Right atrium auricular region (tissue), 2 donors: ENCODE measurements at regions not wholly inside any gene's neighbourhood (a gene's known extent, or its start where the extent isn't known, plus 50 kb on each side); places are given as distances from the start of the nearest gene placed in this dataset.

ENCODE experiments used
- DNase-seq: peaks from one replicate; pipeline ENCODE4 v3.0.0-alpha.2; 2019; ENCODE audit warnings: low spot score
- H3K27ac ChIP-seq, 2 donors: fragments of 200-600 bp; sonication (generic); 1 replicate in 1 of 2; 2 replicates in 1 of 2; pipeline ENCODE4 v1.5.1; 2016 to 2019
- H3K27me3 ChIP-seq, 2 donors: fragments of 200-600 bp; sonication (generic); one replicate each; pipeline versions ENCODE4 v1.5.1 to v1.6.0; 2017 to 2019
- H3K36me3 ChIP-seq: fragments of 200-600 bp; sonication (generic); one replicate; pipeline ENCODE4 v1.5.1; 2016
- H3K4me1 ChIP-seq, 2 donors: fragments of 200-600 bp; sonication (generic); one replicate each; pipeline versions ENCODE4 v1.5.1 to v1.6.0; 2017 to 2019
- H3K4me3 ChIP-seq, 2 donors: fragments of 200-600 bp; sonication (generic); 1 replicate in 1 of 2; 2 replicates in 1 of 2; pipeline ENCODE4 v1.5.1; 2017 to 2019; ENCODE audit warnings: mild to moderate bottlenecking in 1 of 2, moderate library complexity in 1 of 2
- H3K9me3 ChIP-seq, 2 donors: fragments of 200-600 bp; sonication (generic); one replicate each; pipeline ENCODE4 v1.5.1; 2019
- TF ChIP-seq, protein P1 (sequence below), 2 donors: fragments of 200-600 bp; sonication (generic); IDR thresholded peaks; one replicate each; pipeline ENCODE4 v1.5.1; 2019; ENCODE audit warnings: antibody characterized with exemption in 2 of 2

DNA sequence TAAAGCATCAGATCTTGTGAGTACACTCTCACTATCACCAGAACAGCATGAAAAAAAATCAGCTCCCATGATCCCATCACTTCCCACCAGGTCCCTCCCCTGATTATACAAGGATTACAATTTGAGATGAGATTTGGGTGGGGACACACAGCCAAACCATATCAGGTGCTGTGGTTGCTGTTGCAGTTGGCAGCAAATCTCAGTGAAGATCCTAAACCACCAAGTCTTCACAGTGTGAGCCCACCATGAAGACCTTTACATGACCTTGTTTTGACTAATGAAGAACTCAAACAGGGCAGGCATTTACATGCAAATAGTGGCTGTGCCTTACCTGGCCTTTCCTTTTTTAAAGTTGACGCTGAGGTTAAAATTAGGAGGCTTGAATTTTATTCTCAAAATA is 242.6 kb downstream of the ACTR3B start:
- Histone ChIP-seq H3K4me3 (no peak overlapping the region), H3K27me3 (no peaks in the 10 kb centered on the region), H3K27ac (no peak overlapping the region), H3K4me1 (no peaks in the 10 kb centered on the region), H3K9me3 (no peaks in the 10 kb centered on the region), H3K36me3 (no peaks in the 10 kb centered on the region)
- DNase-seq = no peak
- TF ChIP-seq, protein P1, sequence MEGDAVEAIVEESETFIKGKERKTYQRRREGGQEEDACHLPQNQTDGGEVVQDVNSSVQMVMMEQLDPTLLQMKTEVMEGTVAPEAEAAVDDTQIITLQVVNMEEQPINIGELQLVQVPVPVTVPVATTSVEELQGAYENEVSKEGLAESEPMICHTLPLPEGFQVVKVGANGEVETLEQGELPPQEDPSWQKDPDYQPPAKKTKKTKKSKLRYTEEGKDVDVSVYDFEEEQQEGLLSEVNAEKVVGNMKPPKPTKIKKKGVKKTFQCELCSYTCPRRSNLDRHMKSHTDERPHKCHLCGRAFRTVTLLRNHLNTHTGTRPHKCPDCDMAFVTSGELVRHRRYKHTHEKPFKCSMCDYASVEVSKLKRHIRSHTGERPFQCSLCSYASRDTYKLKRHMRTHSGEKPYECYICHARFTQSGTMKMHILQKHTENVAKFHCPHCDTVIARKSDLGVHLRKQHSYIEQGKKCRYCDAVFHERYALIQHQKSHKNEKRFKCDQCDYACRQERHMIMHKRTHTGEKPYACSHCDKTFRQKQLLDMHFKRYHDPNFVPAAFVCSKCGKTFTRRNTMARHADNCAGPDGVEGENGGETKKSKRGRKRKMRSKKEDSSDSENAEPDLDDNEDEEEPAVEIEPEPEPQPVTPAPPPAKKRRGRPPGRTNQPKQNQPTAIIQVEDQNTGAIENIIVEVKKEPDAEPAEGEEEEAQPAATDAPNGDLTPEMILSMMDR (IDR thresholded peaks at IDR 0.05) = no peak

DNA sequence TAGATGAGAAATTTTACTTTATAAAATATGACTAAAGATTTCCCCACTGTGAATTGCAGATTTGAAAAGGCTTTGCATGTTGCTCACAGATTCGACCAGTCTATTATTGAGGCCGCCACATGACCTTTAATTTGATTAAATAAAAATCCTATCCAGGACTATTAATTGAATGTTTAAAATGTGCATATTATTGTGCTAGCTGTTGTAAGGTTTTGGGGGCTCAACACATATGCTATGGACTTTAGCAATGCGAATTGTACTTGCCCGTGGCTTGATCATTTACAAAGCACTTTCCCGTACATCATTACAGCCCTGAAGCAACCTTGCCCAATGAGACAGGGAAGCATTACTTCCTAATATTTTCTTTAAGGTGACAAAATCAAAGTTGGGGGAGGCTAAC is 243.0 kb downstream of the ACTR3B start:
- H3K9me3 ChIP-seq = no peaks in the 10 kb centered on the region
- TF ChIP-seq, protein P1 (IDR thresholded peaks at IDR 0.05) = no peak
- H3K36me3 ChIP-seq = no peaks in the 10 kb centered on the region
- no peak for DNase-seq
- H3K27me3 ChIP-seq = no peaks in the 10 kb centered on the region
- no peak overlapping the region for H3K27ac ChIP-seq
- no peak overlapping the region for H3K4me3 ChIP-seq
- H3K4me1 ChIP-seq = no peaks in the 10 kb centered on the region

DNA sequence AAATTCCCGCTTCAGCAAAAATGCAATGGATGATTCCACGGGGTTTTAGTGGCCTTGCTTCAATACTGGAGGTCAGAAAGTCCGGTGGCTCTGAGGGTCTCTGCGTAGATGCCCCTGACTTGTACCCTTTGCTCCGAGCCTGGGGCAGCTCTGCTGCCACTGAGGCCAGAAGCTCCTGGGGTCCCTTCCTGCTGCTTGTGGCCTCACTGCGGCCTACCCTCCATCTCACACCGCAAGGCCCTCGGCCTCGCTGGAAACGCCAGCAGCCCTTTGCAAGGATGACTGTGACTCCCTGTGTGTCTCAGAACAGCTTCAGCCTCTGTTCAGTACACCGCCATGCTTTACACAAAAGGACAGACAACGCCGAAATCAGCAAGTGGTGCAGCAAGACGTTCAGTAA is 244.8 kb downstream of the ACTR3B start:
- H3K27ac ChIP-seq = no peak overlapping the region
- H3K9me3 ChIP-seq = no peaks in the 10 kb centered on the region
- H3K4me3 ChIP-seq = no peak overlapping the region
- H3K36me3 ChIP-seq = no peaks in the 10 kb centered on the region
- H3K4me1 ChIP-seq = no peaks in the 10 kb centered on the region
- TF ChIP-seq, protein P1 (IDR thresholded peaks at IDR 0.05) = no peak
- no peaks in the 10 kb centered on the region for H3K27me3 ChIP-seq
- DNase-seq = no peak

DNA sequence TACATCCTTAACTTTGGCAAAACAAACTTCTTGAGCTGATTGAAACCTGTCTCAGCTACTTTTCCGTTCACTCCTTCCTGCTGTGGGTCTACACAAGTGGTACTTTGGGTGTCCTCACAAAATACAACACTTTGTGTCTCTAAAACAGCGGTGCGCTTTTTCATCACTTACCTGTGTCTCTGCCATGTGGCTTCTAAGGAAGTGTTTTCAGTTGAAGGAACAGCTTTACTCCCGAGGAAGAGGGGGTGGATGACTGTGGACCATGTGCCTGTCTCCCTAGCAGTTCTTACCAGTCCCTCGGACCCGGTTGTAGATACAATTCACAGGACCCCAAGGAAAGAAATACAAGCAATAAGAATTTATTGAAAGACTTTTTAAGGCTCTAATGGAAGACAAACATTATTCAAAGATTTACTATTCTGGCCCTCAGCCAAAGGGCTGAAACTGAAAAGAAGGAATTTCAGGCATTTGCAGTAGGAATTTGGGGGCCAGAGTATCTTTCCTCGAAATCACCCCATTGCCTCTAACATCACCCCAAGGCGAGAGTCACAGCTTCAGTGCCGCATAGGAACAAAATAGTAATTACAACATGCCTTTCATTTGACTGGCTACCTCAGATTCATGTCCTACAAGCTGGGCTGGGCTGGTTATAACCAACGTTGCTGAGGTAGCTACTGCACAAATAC is 246.3 kb downstream of the ACTR3B start:
- Histone ChIP-seq H3K36me3 (no peaks in the 10 kb centered on the region), H3K9me3 (no peaks in the 10 kb centered on the region), H3K27ac (no peak overlapping the region), H3K4me1 (no peaks in the 10 kb centered on the region), H3K27me3 (no peaks in the 10 kb centered on the region), H3K4me3 (no peak overlapping the region)
- TF ChIP-seq, protein P1 (IDR thresholded peaks at IDR 0.05) = no peak
- DNase-seq = no peak

- no peaks in the 10 kb centered on the region for H3K36me3 ChIP-seq
- H3K27ac ChIP-seq = no peak overlapping the region
- TF ChIP-seq, protein P1 (IDR thresholded peaks at IDR 0.05) = no peak
- no peak for DNase-seq
- no peaks in the 10 kb centered on the region for H3K9me3 ChIP-seq
- no peaks in the 10 kb centered on the region for H3K27me3 ChIP-seq
- no peak overlapping the region for H3K4me3 ChIP-seq
- H3K4me1 ChIP-seq = no peaks in the 10 kb centered on the region
Measured at GRCh38 chr7:153006452-153006851, 246.9 kb downstream of the ACTR3B start.

DNA sequence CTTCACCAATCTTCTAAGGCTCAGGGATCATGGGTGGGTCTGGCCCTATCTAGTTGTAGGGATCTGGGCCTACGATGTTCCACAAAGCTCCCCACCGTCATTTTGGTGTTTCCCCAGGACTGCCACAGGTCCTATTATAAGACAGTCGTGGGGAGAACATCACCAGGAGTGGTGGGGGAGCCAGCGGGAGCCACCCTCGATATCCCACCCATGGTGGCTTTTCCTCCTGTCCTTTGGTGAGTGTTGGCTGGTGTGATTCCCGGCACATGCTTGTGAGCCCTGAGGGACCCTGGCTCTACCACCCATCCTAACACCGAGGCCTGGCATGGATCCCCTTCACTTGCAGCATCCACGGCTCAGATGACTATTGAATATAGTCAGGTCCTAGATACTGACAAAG is 247.4 kb downstream of the ACTR3B start:
- H3K27me3 ChIP-seq = no peaks in the 10 kb centered on the region
- H3K36me3 ChIP-seq = no peaks in the 10 kb centered on the region
- no peaks in the 10 kb centered on the region for H3K9me3 ChIP-seq
- H3K27ac ChIP-seq = no peak overlapping the region
- DNase-seq = no peak
- TF ChIP-seq, protein P1 (IDR thresholded peaks at IDR 0.05) = no peak
- no peak overlapping the region for H3K4me3 ChIP-seq
- H3K4me1 ChIP-seq = no peaks in the 10 kb centered on the region
